ENCODE measurements at regions not wholly inside any gene's neighbourhood (a gene's known extent, or its start where the extent isn't known, plus 50 kb on each side); places are given as distances from the start of the nearest gene placed in this dataset.

DNA sequence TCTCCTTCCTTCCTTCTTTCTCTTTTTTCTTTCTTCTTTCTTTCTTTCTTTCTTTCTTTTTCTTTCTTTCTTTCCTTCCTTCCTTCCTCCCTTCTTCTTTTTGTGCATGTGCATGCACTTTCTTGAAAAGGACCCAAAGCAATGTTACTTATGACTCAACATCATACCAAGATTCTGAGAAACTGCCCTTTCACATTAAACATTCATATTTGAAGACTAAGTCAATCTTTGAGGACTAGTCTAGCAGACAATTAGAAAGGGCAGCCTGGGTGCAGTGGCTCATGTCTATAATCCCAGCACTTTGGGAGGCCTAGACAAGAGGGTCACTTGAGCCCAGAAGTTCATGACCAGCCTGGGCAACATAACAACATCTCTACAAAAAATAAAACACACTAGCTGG lies 212.8 kb upstream of the KITLG start:
- ChIA-PET POLR2A (no interaction called here), CTCF (interaction anchor here (1.1 kb wide), 1 partner anchor 9 kb away, joined by 3 read pairs; no protein-coding TSS in a partner anchor)
- 0 out of 2 replicates have a peak, but pooled peaks cover 3% of the 10 kb centered on the region for H3K9me3 ChIP-seq

DNA sequence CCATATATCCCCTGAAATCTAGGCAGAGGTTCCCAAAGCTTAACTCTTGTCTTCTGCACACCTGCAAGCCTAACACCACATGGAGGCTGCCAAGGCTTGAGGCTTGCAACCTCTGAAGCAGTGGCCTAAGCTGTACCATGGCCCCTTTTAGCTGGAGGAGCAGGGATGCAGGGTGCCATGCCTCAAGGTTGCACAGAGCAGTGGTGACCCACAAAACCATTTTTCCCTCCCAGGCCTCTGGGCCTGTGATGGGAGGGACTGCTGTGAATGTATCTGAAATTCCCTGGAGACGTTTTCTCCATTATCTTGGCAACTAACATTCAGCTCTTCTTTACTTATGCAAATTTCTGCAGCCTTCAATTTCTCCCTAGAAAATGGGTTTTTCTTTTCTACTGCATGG lies 210.0 kb upstream of the KITLG start:
- H3K36me3 ChIP-seq (replicated peaks in 1 of 2; ENCODE audit: control insufficient read depth in 1 of 2, insufficient read depth in 2 of 2, low read length in 1 of 2), result no peaks in the 10 kb centered on the region
- no peak overlapping the region for H2AFZ ChIP-seq (ENCODE audit: low read depth)
- no peaks in the 10 kb centered on the region for H3K79me2 ChIP-seq (ENCODE audit: insufficient read depth)
- H3K27ac ChIP-seq (ENCODE audit: low read depth in 2 of 2, low read length in 1 of 2), result no peak overlapping the region
- no peaks in the 10 kb centered on the region for H3F3A ChIP-seq (replicated peaks; ENCODE audit: insufficient read depth)
- H3K9me3 ChIP-seq, result 0 out of 2 replicates have a peak, but pooled peaks cover 3% of the 10 kb centered on the region
- no peak for DNase-seq
- H3K9ac ChIP-seq, result no peak overlapping the region
- H3K4me1 ChIP-seq (ENCODE audit: control insufficient read depth in 1 of 2, insufficient read depth in 2 of 2, low read depth in 1 of 2, low read length in 1 of 2), result no peaks in the 10 kb centered on the region
- no peaks in the 10 kb centered on the region for H3K27me3 ChIP-seq (ENCODE audit: insufficient read depth)
- ChIA-PET POLR2A (no interaction called here), CTCF (no interaction called here)
- H3K9me2 ChIP-seq, result no peaks in the 10 kb centered on the region
- no peak overlapping the region for H3K4me2 ChIP-seq
- 0% methylated on average over 1 of the region's 1 CpG for WGBS (ENCODE audit: low lambda C conversion rate)
- no peaks in the 10 kb centered on the region for H4K20me1 ChIP-seq (ENCODE audit: insufficient read depth)
- no peak overlapping the region for H3K4me3 ChIP-seq (ENCODE audit: low read depth in 2 of 2, low read length in 1 of 2)
- TF ChIP-seq, protein P1, sequence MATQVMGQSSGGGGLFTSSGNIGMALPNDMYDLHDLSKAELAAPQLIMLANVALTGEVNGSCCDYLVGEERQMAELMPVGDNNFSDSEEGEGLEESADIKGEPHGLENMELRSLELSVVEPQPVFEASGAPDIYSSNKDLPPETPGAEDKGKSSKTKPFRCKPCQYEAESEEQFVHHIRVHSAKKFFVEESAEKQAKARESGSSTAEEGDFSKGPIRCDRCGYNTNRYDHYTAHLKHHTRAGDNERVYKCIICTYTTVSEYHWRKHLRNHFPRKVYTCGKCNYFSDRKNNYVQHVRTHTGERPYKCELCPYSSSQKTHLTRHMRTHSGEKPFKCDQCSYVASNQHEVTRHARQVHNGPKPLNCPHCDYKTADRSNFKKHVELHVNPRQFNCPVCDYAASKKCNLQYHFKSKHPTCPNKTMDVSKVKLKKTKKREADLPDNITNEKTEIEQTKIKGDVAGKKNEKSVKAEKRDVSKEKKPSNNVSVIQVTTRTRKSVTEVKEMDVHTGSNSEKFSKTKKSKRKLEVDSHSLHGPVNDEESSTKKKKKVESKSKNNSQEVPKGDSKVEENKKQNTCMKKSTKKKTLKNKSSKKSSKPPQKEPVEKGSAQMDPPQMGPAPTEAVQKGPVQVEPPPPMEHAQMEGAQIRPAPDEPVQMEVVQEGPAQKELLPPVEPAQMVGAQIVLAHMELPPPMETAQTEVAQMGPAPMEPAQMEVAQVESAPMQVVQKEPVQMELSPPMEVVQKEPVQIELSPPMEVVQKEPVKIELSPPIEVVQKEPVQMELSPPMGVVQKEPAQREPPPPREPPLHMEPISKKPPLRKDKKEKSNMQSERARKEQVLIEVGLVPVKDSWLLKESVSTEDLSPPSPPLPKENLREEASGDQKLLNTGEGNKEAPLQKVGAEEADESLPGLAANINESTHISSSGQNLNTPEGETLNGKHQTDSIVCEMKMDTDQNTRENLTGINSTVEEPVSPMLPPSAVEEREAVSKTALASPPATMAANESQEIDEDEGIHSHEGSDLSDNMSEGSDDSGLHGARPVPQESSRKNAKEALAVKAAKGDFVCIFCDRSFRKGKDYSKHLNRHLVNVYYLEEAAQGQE (IDR thresholded peaks at IDR 0.05; ENCODE audit: low read depth, low read length), result no peak
- no peak for TF ChIP-seq SMC3 (IDR thresholded peaks at IDR 0.05; ENCODE audit: low read depth, low read length)
- TF ChIP-seq GABPA (IDR thresholded peaks at IDR 0.05; ENCODE audit: low read depth), result no peak
- no peak for TF ChIP-seq FOXJ3 (CRISPR knock-in tag; IDR thresholded peaks at IDR 0.05)
- TF ChIP-seq GATA2 (CRISPR knock-in tag; IDR thresholded peaks at IDR 0.05), result no peak
- no peak for TF ChIP-seq MXI1 (IDR thresholded peaks at IDR 0.05; ENCODE audit: low read depth, low read length)
- TF ChIP-seq, protein P2, sequence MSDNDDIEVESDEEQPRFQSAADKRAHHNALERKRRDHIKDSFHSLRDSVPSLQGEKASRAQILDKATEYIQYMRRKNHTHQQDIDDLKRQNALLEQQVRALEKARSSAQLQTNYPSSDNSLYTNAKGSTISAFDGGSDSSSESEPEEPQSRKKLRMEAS (IDR thresholded peaks at IDR 0.05; ENCODE audit: low read depth), result no peak
- TF ChIP-seq EP300 (IDR thresholded peaks at IDR 0.05; ENCODE audit: borderline replicate concordance in 1 of 2, low read depth in 1 of 2, low read length in 1 of 2), result no peak
- TF ChIP-seq, protein P3, sequence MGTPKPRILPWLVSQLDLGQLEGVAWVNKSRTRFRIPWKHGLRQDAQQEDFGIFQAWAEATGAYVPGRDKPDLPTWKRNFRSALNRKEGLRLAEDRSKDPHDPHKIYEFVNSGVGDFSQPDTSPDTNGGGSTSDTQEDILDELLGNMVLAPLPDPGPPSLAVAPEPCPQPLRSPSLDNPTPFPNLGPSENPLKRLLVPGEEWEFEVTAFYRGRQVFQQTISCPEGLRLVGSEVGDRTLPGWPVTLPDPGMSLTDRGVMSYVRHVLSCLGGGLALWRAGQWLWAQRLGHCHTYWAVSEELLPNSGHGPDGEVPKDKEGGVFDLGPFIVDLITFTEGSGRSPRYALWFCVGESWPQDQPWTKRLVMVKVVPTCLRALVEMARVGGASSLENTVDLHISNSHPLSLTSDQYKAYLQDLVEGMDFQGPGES (IDR thresholded peaks at IDR 0.05; ENCODE audit: low read depth, low read length), result no peak
- no peak for TF ChIP-seq TAF1 (IDR thresholded peaks at IDR 0.05; ENCODE audit: borderline replicate concordance, low read depth, low read length)
- TF ChIP-seq, protein P4, sequence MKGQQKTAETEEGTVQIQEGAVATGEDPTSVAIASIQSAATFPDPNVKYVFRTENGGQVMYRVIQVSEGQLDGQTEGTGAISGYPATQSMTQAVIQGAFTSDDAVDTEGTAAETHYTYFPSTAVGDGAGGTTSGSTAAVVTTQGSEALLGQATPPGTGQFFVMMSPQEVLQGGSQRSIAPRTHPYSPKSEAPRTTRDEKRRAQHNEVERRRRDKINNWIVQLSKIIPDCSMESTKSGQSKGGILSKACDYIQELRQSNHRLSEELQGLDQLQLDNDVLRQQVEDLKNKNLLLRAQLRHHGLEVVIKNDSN (IDR thresholded peaks at IDR 0.05; ENCODE audit: borderline replicate concordance, low read depth), result no peak

More for the DNA sequence above, 212.8 kb upstream of the KITLG start:
- Histone ChIP-seq H3K36me3 (replicated peaks in 1 of 2; ENCODE audit: control insufficient read depth in 1 of 2, insufficient read depth in 2 of 2, low read length in 1 of 2) (no peaks in the 10 kb centered on the region), H3K79me2 (ENCODE audit: insufficient read depth) (no peaks in the 10 kb centered on the region), H3K9ac (no peak overlapping the region), H3K27me3 (ENCODE audit: insufficient read depth) (no peaks in the 10 kb centered on the region), H3K4me3 (ENCODE audit: low read depth in 2 of 2, low read length in 1 of 2) (no peak overlapping the region), H2AFZ (ENCODE audit: low read depth) (no peak overlapping the region), H3K4me2 (no peak overlapping the region), H3K4me1 (ENCODE audit: control insufficient read depth in 1 of 2, insufficient read depth in 2 of 2, low read depth in 1 of 2, low read length in 1 of 2) (no peaks in the 10 kb centered on the region), H3K27ac (ENCODE audit: low read depth in 2 of 2, low read length in 1 of 2) (no peak overlapping the region), H3K9me2 (no peaks in the 10 kb centered on the region), H3F3A (replicated peaks; ENCODE audit: insufficient read depth) (no peaks in the 10 kb centered on the region), H4K20me1 (ENCODE audit: insufficient read depth) (no peaks in the 10 kb centered on the region)
- TF ChIP-seq GATA2 (CRISPR knock-in tag; IDR thresholded peaks at IDR 0.05) (no peak), TAF1 (IDR thresholded peaks at IDR 0.05; ENCODE audit: borderline replicate concordance, low read depth, low read length) (no peak), YY1 (IDR thresholded peaks at IDR 0.05; ENCODE audit: low read depth) (no peak), SMC3 (IDR thresholded peaks at IDR 0.05; ENCODE audit: low read depth, low read length) (no peak), POLR2AphosphoS5 (IDR thresholded peaks at IDR 0.05; ENCODE audit: low read depth, low read length) (no peak)
- TF ChIP-seq, protein P5, sequence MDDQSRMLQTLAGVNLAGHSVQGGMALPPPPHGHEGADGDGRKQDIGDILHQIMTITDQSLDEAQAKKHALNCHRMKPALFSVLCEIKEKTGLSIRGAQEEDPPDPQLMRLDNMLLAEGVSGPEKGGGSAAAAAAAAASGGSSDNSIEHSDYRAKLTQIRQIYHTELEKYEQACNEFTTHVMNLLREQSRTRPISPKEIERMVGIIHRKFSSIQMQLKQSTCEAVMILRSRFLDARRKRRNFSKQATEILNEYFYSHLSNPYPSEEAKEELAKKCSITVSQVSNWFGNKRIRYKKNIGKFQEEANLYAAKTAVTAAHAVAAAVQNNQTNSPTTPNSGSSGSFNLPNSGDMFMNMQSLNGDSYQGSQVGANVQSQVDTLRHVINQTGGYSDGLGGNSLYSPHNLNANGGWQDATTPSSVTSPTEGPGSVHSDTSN (IDR thresholded peaks at IDR 0.05), result no peak
- TF ChIP-seq, protein P4 (IDR thresholded peaks at IDR 0.05; ENCODE audit: borderline replicate concordance, low read depth), result no peak
- TF ChIP-seq, protein P6, sequence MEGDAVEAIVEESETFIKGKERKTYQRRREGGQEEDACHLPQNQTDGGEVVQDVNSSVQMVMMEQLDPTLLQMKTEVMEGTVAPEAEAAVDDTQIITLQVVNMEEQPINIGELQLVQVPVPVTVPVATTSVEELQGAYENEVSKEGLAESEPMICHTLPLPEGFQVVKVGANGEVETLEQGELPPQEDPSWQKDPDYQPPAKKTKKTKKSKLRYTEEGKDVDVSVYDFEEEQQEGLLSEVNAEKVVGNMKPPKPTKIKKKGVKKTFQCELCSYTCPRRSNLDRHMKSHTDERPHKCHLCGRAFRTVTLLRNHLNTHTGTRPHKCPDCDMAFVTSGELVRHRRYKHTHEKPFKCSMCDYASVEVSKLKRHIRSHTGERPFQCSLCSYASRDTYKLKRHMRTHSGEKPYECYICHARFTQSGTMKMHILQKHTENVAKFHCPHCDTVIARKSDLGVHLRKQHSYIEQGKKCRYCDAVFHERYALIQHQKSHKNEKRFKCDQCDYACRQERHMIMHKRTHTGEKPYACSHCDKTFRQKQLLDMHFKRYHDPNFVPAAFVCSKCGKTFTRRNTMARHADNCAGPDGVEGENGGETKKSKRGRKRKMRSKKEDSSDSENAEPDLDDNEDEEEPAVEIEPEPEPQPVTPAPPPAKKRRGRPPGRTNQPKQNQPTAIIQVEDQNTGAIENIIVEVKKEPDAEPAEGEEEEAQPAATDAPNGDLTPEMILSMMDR (IDR thresholded peaks at IDR 0.05), result no peak
- DNase-seq, result no peak
